HCT116 (cell line): ENCODE measurements at regions not wholly inside any gene's neighbourhood (a gene's known extent, or its start where the extent isn't known, plus 50 kb on each side); places are given as distances from the start of the nearest gene placed in this dataset.

ENCODE experiments used
- CBX3 ChIP-seq: IDR thresholded peaks from 2 replicates; pipeline ENCODE4 v1.6.1; 2012; ENCODE audit warnings: low read depth
- CTCF ChIP-seq, 3 experiments: fragments of 200-600 bp in 1 of 3; sonication (generic) in 1 of 3; IDR thresholded peaks in 2 of 3; conservative IDR thresholded peaks in 1 of 3; 2 replicates each; pipeline ENCODE4 v1.5.1; 2012 to 2017; ENCODE audit warnings: low read depth in 2 of 3, low read length in 2 of 3, antibody characterized with exemption in 1 of 3, borderline replicate concordance in 1 of 3, control low read depth in 1 of 3, mild to moderate bottlenecking in 1 of 3, mixed read lengths in 1 of 3, mixed run types in 1 of 3, moderate library complexity in 1 of 3; ENCODE audit not compliant: insufficient read depth in 1 of 3
- POLR2A ChIP-seq: IDR thresholded peaks from 2 replicates; pipeline ENCODE4 v1.7.0; 2011; ENCODE audit warnings: borderline replicate concordance; ENCODE audit not compliant: insufficient read depth, insufficient read length; ENCODE audit errors: extremely low read depth
- POLR2AphosphoS5 ChIP-seq: IDR thresholded peaks from 2 replicates; pipeline ENCODE4 v1.6.1; 2011; ENCODE audit warnings: mild to moderate bottlenecking, low read depth, low read length, moderate library complexity
- RAD21 ChIP-seq: IDR thresholded peaks from 2 replicates; pipeline ENCODE4 v1.6.1; 2012; ENCODE audit warnings: low read depth, mild to moderate bottlenecking
- SIN3A ChIP-seq: IDR thresholded peaks from 2 replicates; pipeline ENCODE4 v1.6.1; 2012; ENCODE audit warnings: low read depth
- TF ChIP-seq, protein P1 (sequence below): IDR thresholded peaks from 2 replicates; pipeline ENCODE4 v1.6.1; 2011; ENCODE audit warnings: mild to moderate bottlenecking, low read length, moderate library complexity; ENCODE audit not compliant: insufficient replicate concordance; ENCODE audit errors: extremely low read depth

- no peak for TF ChIP-seq CTCF (IDR thresholded peaks at IDR 0.05 in 2 of 3, conservative IDR thresholded peaks at IDR 0.05 in 1 of 3; ENCODE audit: borderline replicate concordance in 1 of 3, insufficient read depth in 1 of 3, low read depth in 2 of 3, low read length in 2 of 3)
- TF ChIP-seq CBX3 = no peak
- TF ChIP-seq SIN3A = no peak
- TF ChIP-seq RAD21 = no peak
- TF ChIP-seq POLR2A = no peak
- TF ChIP-seq, protein P1, sequence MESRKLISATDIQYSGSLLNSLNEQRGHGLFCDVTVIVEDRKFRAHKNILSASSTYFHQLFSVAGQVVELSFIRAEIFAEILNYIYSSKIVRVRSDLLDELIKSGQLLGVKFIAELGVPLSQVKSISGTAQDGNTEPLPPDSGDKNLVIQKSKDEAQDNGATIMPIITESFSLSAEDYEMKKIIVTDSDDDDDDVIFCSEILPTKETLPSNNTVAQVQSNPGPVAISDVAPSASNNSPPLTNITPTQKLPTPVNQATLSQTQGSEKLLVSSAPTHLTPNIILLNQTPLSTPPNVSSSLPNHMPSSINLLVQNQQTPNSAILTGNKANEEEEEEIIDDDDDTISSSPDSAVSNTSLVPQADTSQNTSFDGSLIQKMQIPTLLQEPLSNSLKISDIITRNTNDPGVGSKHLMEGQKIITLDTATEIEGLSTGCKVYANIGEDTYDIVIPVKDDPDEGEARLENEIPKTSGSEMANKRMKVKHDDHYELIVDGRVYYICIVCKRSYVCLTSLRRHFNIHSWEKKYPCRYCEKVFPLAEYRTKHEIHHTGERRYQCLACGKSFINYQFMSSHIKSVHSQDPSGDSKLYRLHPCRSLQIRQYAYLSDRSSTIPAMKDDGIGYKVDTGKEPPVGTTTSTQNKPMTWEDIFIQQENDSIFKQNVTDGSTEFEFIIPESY = no peak
- TF ChIP-seq POLR2AphosphoS5 = no peak
These were observed 95.0 kb upstream of the BOD1 start for GRCh38 chr5:173711466-173711865.
